Liver (tissue), 8 donors: ENCODE measurements at regions not wholly inside any gene's neighbourhood (a gene's known extent, or its start where the extent isn't known, plus 50 kb on each side); places are given as distances from the start of the nearest gene placed in this dataset.

Experiments
- DNase-seq: peaks from one replicate; pipeline ENCODE4 v3.0.0-alpha.2; 2017; ENCODE audit warnings: low spot score
- H3K27ac ChIP-seq, 2 donors: one replicate each; pipeline ENCODE4 v1.7.0; 2013; ENCODE audit warnings: inconsistent platforms in 2 of 2, low read length in 2 of 2, control low read depth in 1 of 2, low read depth in 1 of 2, mild to moderate bottlenecking in 1 of 2
- H3K27me3 ChIP-seq, 4 donors: one replicate each; pipeline versions ENCODE4 v1.6.1 to v1.7.0; 2013; ENCODE audit warnings: low read length in 3 of 4, inconsistent platforms in 1 of 4, mild to moderate bottlenecking in 1 of 4, moderate library complexity in 1 of 4; ENCODE audit not compliant: control insufficient read depth in 4 of 4, insufficient read depth in 4 of 4
- H3K36me3 ChIP-seq, 4 donors: one replicate each; pipeline versions ENCODE4 v1.6.1 to v1.7.0; 2013; ENCODE audit warnings: low read length in 3 of 4, mild to moderate bottlenecking in 3 of 4, low read depth in 1 of 4, moderate library complexity in 1 of 4; ENCODE audit not compliant: control insufficient read depth in 4 of 4, insufficient read depth in 3 of 4
- H3K4me1 ChIP-seq, 4 donors: one replicate each; pipeline versions ENCODE4 v1.6.1 to v1.7.0; 2013; ENCODE audit warnings: low read length in 3 of 4, mild to moderate bottlenecking in 3 of 4, moderate library complexity in 1 of 4; ENCODE audit not compliant: control insufficient read depth in 4 of 4, insufficient read depth in 4 of 4
- H3K4me3 ChIP-seq, 3 donors: one replicate each; pipeline versions ENCODE4 v1.6.1 to v1.7.0; 2013; ENCODE audit warnings: low read length in 3 of 3, control low read depth in 1 of 3, low read depth in 1 of 3, mild to moderate bottlenecking in 1 of 3
- H3K9ac ChIP-seq, 2 donors: one replicate each; pipeline ENCODE4 v1.7.0; 2013; ENCODE audit warnings: low read length in 2 of 2, mild to moderate bottlenecking in 2 of 2, moderate library complexity in 2 of 2, control low read depth in 1 of 2, low read depth in 1 of 2
- H3K9me3 ChIP-seq, 4 donors: one replicate each; pipeline versions ENCODE4 v1.6.1 to v1.7.0; 2013; ENCODE audit warnings: low read length in 3 of 4; ENCODE audit not compliant: control insufficient read depth in 4 of 4
- ATF3 ChIP-seq: IDR thresholded peaks from 2 replicates; pipeline ENCODE4 v1.6.1; 2016; ENCODE audit warnings: antibody characterized with exemption
- CTCF ChIP-seq: fragments of 150-350 bp; IDR thresholded peaks from 2 replicates; pipeline ENCODE4 v1.5.1; 2017; ENCODE audit warnings: improper control_type of control experiment, low read depth, low read length; ENCODE audit not compliant: missing input control
- EGR1 ChIP-seq, 2 donors: IDR thresholded peaks; 2 replicates each; pipeline ENCODE4 v1.6.1; 2016 to 2018; ENCODE audit warnings: antibody characterized with exemption in 2 of 2, low read depth in 2 of 2
- FOXA1 ChIP-seq: IDR thresholded peaks from 2 replicates; pipeline ENCODE4 v1.6.1; 2016; ENCODE audit warnings: antibody characterized with exemption
- FOXA2 ChIP-seq: IDR thresholded peaks from 2 replicates; pipeline ENCODE4 v1.6.1; 2016; ENCODE audit warnings: antibody characterized with exemption
- GABPA ChIP-seq, 2 donors: IDR thresholded peaks in 1 of 2; conservative IDR thresholded peaks in 1 of 2; 2 replicates each; pipeline ENCODE4 v1.6.1; 2016; ENCODE audit warnings: antibody characterized with exemption in 2 of 2, mild to moderate bottlenecking in 1 of 2, moderate library complexity in 1 of 2
- HNF4G ChIP-seq: IDR thresholded peaks from 2 replicates; pipeline ENCODE4 v1.6.1; 2016; ENCODE audit warnings: antibody characterized with exemption
- JUND ChIP-seq, 2 donors: IDR thresholded peaks; 2 replicates each; pipeline ENCODE4 v1.6.1; 2016; ENCODE audit warnings: antibody characterized with exemption in 2 of 2
- MAX ChIP-seq: IDR thresholded peaks from 2 replicates; pipeline ENCODE4 v1.6.1; 2016; ENCODE audit warnings: antibody characterized with exemption
- NR2F2 ChIP-seq: IDR thresholded peaks from 2 replicates; pipeline ENCODE4 v1.6.1; 2016; ENCODE audit warnings: antibody characterized with exemption
- RAD21 ChIP-seq, 2 donors: IDR thresholded peaks; 2 replicates each; pipeline ENCODE4 v1.6.1; 2016; ENCODE audit warnings: antibody characterized with exemption in 2 of 2, mild to moderate bottlenecking in 2 of 2
- REST ChIP-seq: IDR thresholded peaks from 2 replicates; pipeline ENCODE4 v1.6.1; 2016; ENCODE audit warnings: antibody characterized with exemption, mild to moderate bottlenecking
- RXRA ChIP-seq, 2 donors: IDR thresholded peaks; 2 replicates each; pipeline ENCODE4 v1.6.1; 2017 to 2018; ENCODE audit warnings: antibody characterized with exemption in 2 of 2, mild to moderate bottlenecking in 1 of 2
- TAF1 ChIP-seq: conservative IDR thresholded peaks from 2 replicates; pipeline ENCODE4 v1.6.1; 2016; ENCODE audit warnings: antibody characterized with exemption, mild to moderate bottlenecking
- YY1 ChIP-seq: IDR thresholded peaks from 2 replicates; pipeline ENCODE4 v1.6.1; 2016; ENCODE audit warnings: antibody characterized with exemption, mild to moderate bottlenecking
- ZBTB33 ChIP-seq: IDR thresholded peaks from 2 replicates; pipeline ENCODE4 v1.6.1; 2016; ENCODE audit warnings: antibody characterized with exemption
- WGBS: extraction: QIAGEN DNeasy Blood & Tissue Kit; methylation state at CpG from one replicate; pipeline ENCODE4 v1.1.7; 2013; 5-methylcytosine and 5-hydroxymethylcytosine counted together
- donor health status: healthy.
- donor health status: healthy.
- donor health status: healthy.
- donor health status: healthy.
- donor health status: healthy.

GRCh38 chr15:96728591-96728990, 398.1 kb downstream of the NR2F2 start:
- DNase-seq, result no peak
- H3K27ac ChIP-seq, result no peak overlapping the region

More at GRCh38 chr15:96728591-96728990, 398.1 kb downstream of the NR2F2 start:
- Histone ChIP-seq H3K4me3 (no peak overlapping the region), H3K36me3 (no peaks in the 10 kb centered on the region), H3K9me3 (no peaks in the 10 kb centered on the region), H3K9ac (no peak overlapping the region), H3K4me1 (peaks cover 0 to 11% (median 6%) of the 10 kb centered on the region in 4 donors), H3K27me3 (peaks cover 0 to 7% (median 0%) of the 10 kb centered on the region in 4 donors)
- TF ChIP-seq MAX (no peak), YY1 (no peak), TAF1 (no peak), RAD21 (IDR thresholded peaks at IDR 0.05) (no peak), EGR1 (IDR thresholded peaks at IDR 0.05; ENCODE audit: low read depth in 2 of 2) (no peak), NR2F2 (no peak), CTCF (no peak), REST (no peak), JUND (IDR thresholded peaks at IDR 0.05) (no peak), GABPA (IDR thresholded peaks at IDR 0.05 in 1 of 2, conservative IDR thresholded peaks at IDR 0.05 in 1 of 2) (no peak), RXRA (IDR thresholded peaks at IDR 0.05) (no peak), ZBTB33 (no peak), ATF3 (no peak), FOXA1 (no peak), FOXA2 (no peak), HNF4G (no peak)
- 67% methylated on average over 6 of the region's 6 CpGs for WGBS
